ENCODE measurements at regions not wholly inside any gene's neighbourhood (a gene's known extent, or its start where the extent isn't known, plus 50 kb on each side); places are given as distances from the start of the nearest gene placed in this dataset.
"Not testable (repeated sequence)": the region's sequence is repeated elsewhere in the genome, so short reads cannot be mapped to it uniquely, and the experiment has no call there.

- no peak for DNase-seq
Observed at GRCh38 chr2:393711-394696, 106.1 kb upstream of the ALKAL2 start.

GRCh38 chr2:392926-393280 lies 105.0 kb upstream of the ALKAL2 start:
- DNase-seq, result no peak

- DNase-seq, result no peak
Observed at GRCh38 chr2:392181-392925, 104.5 kb upstream of the ALKAL2 start.

GRCh38 chr2:391696-392095 lies 103.8 kb upstream of the ALKAL2 start:
- DNase-seq, result no peak

GRCh38 chr2:390959-391358 lies 103.1 kb upstream of the ALKAL2 start:
- DNase-seq, result no peak

- not testable (repeated sequence) for DNase-seq
Observed at GRCh38 chr2:389985-390384, 102.1 kb upstream of the ALKAL2 start.

GRCh38 chr2:388752-389151 lies 100.9 kb upstream of the ALKAL2 start:
- not testable (repeated sequence) for DNase-seq

- no peak for DNase-seq
Observed at GRCh38 chr2:387980-388421, 100.1 kb upstream of the ALKAL2 start.

- no peak for DNase-seq
Observed at GRCh38 chr2:386406-387103, 98.7 kb upstream of the ALKAL2 start.

GRCh38 chr2:385785-386184 lies 97.9 kb upstream of the ALKAL2 start:
- DNase-seq, result no peak

- no peak for DNase-seq
Observed at GRCh38 chr2:385061-385460, 97.2 kb upstream of the ALKAL2 start.

GRCh38 chr2:383888-384287 lies 96.0 kb upstream of the ALKAL2 start:
- DNase-seq, result no peak

GRCh38 chr2:383178-383577 lies 95.3 kb upstream of the ALKAL2 start:
- no peak for DNase-seq

- no peak for DNase-seq
Observed at GRCh38 chr2:382728-383022, 94.8 kb upstream of the ALKAL2 start.

- no peak for DNase-seq
Observed at GRCh38 chr2:381941-382727, 94.2 kb upstream of the ALKAL2 start.

- no peak for DNase-seq
Observed at GRCh38 chr2:381181-381580, 93.3 kb upstream of the ALKAL2 start.

- DNase-seq, result no peak
Observed at GRCh38 chr2:380772-381171, 92.9 kb upstream of the ALKAL2 start.

- DNase-seq, result no peak
Observed at GRCh38 chr2:380221-380620, 92.3 kb upstream of the ALKAL2 start.

GRCh38 chr2:379778-380177 lies 91.9 kb upstream of the ALKAL2 start:
- no peak for DNase-seq

- no peak for DNase-seq
Observed at GRCh38 chr2:378364-378763, 90.5 kb upstream of the ALKAL2 start.

- DNase-seq, result no peak
Observed at GRCh38 chr2:377414-377813, 89.5 kb upstream of the ALKAL2 start.

- no peak for DNase-seq
Observed at GRCh38 chr2:375956-376307, 88.0 kb upstream of the ALKAL2 start.
